H1 (cell line): ENCODE measurements at regions not wholly inside any gene's neighbourhood (a gene's known extent, or its start where the extent isn't known, plus 50 kb on each side); places are given as distances from the start of the nearest gene placed in this dataset.

Experiments used
- ATF2 ChIP-seq: IDR thresholded peaks from 2 replicates; pipeline ENCODE4 v1.6.1; 2012; ENCODE audit warnings: low read length, inconsistent platforms
- BCL11A ChIP-seq, 2 experiments: IDR thresholded peaks; one replicate each; pipeline ENCODE4 v1.6.1; 2011; ENCODE audit warnings: low read depth in 2 of 2, low read length in 2 of 2, mild to moderate bottlenecking in 2 of 2
- CHD7 ChIP-seq: fragments of 300-600 bp; sonication (generic); IDR thresholded peaks from 2 replicates; pipeline ENCODE4 v1.7.1; 2012; ENCODE audit warnings: low read length, moderate library complexity, mild to moderate bottlenecking, inconsistent platforms; ENCODE audit not compliant: insufficient replicate concordance
- CTBP2 ChIP-seq: IDR thresholded peaks from 2 replicates; pipeline ENCODE4 v1.7.0; 2011; ENCODE audit warnings: borderline replicate concordance, mild to moderate bottlenecking, moderate library complexity, mixed read lengths, low read length; ENCODE audit not compliant: insufficient read depth, insufficient read length
- KDM5A ChIP-seq: fragments of 200-600 bp; IDR thresholded peaks from 2 replicates; pipeline ENCODE4 v1.7.1; 2012; ENCODE audit warnings: mild to moderate bottlenecking, low read length, inconsistent platforms, mixed read lengths
- PHF8 ChIP-seq: fragments of 200-600 bp; sonication (generic); conservative IDR thresholded peaks from 2 replicates; pipeline ENCODE4 v1.7.1; 2012; ENCODE audit warnings: low read depth, mild to moderate bottlenecking, inconsistent platforms, low read length, moderate library complexity
- RFX5 ChIP-seq: IDR thresholded peaks from 2 replicates; pipeline ENCODE4 v1.6.1; 2011; ENCODE audit warnings: low read depth, low read length, improper control_type of control experiment, borderline replicate concordance
- SP1 ChIP-seq: IDR thresholded peaks from 2 replicates; pipeline ENCODE4 v1.6.1; 2011; ENCODE audit warnings: low read depth, low read length
- ZNF274 ChIP-seq: IDR thresholded peaks from 2 replicates; pipeline ENCODE4 v1.7.0; 2012; ENCODE audit warnings: low read length, borderline replicate concordance; ENCODE audit errors: extremely low read depth

GRCh38 chr15:62856466-62857246 lies 185.9 kb upstream of the TPM1 start (continued):
- TF ChIP-seq CHD7 = no peak
- no peak for TF ChIP-seq KDM5A
- TF ChIP-seq BCL11A (IDR thresholded peaks at IDR 0.05; ENCODE audit: low read depth in 2 of 2, low read length in 2 of 2) = no peak
- no peak for TF ChIP-seq CTBP2
- TF ChIP-seq ZNF274 = no peak
- no peak for TF ChIP-seq ATF2
- no peak for TF ChIP-seq RFX5
- no peak for TF ChIP-seq SP1
- TF ChIP-seq PHF8 = no peak
